GM18907 (cell line): ENCODE measurements at regions not wholly inside any gene's neighbourhood (a gene's known extent, or its start where the extent isn't known, plus 50 kb on each side); places are given as distances from the start of the nearest gene placed in this dataset.

Experiments used
- ATAC-seq: cut with Tn5 transposase; IDR thresholded peaks from one replicate; pipeline ENCODE4 v1.9.1; 2021; ENCODE audit warnings: mild to moderate bottlenecking, moderate library complexity; ENCODE audit not compliant: unreplicated experiment

DNA sequence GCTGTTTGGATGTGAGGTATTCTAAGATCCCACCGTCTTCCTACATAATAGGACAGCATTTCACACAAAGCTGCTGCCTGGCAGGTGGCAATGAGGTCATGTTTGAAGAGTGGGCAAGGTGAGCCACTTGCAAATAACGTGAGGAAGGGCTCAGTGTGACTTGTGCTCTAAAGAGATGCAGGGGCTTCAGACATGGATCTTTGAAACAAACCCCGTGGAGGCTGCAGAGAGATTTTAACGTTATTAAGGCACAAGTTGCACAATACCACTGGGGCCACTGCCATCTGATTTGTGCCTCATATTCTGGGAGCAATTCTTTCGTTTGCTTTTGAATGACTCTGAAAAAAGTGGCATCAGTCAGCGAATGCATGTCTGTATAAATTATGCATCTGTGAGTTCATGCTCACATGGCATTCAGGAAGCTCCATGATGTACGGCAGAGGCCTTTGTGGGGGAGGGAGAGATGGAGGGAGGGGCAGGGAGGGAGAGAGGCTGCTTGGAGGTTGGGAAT, 362.0 kb downstream of the SOX11 start:
- no peak for ATAC-seq

DNA sequence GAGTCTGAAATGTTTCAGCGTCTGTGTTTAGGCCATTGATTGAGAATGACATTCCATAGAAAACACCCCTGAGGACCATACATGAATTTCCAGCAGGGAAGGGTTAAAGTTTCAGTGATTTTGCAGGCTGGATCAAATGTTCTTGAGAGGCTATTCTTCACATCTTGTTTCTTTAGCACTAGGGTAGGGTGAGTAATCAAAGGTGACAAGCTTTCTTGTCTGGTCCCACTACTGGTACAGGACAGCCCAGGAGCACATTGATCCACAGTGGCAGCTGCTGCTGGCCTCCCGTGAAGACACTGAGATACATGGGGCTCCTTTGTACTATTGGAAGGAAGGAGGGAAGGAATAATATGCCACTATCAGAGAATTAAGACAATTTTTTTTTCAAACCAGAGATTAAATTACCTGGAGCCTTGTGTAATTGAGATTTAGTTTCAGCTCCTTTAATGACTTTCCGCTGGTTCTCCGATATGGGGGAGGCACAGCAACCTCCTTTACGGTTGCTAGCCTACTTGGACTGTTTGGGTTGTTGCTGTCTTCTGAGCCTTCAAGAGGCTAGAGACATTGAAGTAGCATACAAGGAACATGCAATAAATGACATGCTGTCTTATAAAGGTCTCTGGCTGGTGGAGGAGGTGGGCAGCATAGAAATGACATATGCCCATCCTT, 368.9 kb downstream of the SOX11 start:
- ATAC-seq = no peak

DNA sequence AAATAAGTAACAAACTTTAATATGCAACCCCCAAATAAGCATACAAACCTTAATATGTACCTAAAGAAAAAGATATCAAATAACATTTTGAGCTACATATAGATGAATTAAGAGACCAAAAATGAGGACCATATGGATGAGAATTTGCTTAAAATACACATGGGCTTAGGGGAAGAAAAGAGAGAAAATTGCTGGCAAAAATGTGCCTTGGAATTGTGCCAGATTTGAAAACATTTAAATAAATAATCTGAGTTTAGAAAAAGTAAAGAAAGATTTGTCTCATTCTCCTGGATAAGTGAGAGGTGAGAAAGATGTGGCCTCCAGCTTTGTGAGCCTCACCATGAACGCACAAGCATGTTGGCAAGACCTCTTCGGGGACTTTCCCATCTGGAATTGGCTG, 372.6 kb downstream of the SOX11 start:
- no peak for ATAC-seq

DNA sequence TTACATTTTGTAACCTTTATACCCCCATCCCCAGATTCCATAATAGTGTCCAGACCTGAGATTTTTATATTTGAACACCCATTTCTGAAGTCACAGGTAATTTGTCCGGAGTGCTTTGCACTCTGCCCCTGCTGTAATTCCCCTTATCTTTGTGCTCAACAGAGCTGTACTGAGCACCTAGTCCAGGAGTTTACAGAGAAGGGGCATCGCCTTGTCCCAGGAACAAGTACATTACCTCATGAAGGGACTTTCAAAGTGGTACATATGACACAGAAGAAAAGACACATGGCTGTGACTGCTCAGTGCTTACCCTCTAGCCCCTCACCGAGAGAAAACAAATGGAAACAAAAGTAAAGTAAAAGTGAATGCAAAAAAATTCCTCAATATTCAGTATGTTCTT, 373.5 kb downstream of the SOX11 start:
- no peak for ATAC-seq

DNA sequence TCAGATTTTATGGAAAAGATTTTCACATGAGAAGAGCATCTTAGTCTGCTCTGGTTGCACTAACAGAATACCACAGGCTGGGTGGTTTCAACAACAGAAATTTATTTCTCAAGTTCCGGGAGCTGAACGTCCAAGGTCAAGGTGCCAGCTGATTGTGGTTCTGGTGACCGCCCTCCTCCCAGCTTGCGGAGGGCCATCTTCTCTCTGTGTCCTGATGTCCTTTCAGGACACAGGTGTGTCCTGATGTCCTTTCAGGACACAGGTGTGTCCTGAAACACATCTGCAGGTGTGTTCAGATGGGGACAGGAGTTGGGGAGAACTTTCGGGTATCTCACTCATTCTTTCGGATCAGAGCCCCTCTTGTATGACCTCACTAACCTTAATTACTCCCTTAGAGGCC, 374.9 kb downstream of the SOX11 start:
- ATAC-seq = no peak

DNA sequence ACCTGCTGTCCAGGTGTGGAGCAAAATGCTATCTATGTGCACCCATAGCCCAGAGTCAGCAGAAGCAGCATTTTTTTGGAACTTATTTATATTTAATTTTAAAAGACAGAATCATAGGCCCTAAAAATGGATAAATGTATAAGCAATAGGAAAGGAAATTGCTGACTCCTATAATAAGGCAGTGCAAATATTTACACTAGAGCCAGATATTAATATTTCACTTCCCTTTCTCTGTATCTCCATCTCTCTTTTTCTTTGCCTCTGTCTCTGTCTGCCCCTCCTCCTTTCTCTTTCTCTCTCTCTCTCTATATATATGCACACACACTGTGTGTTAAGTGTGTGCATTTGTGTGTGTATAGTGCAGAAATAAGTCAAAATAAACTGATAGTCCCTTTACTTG, 375.6 kb downstream of the SOX11 start:
- ATAC-seq = no peak

DNA sequence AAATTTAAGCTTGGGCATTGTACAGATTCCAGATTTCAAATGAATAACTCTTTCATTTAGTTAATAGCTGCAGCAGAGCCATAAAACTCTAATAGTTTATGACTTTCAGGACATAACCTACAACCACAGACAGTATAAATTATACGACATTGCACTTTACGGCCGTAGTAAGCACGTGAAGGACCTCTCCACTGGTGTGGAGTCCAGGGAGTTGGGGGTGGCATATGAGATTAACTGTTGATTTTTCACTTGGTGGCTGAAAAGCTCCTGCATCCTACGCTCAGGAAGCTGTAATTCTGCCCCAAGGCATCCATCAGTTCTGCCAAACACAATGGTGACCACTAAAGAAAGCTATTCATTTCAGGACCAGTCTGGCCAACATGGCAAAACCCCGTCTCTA, 376.2 kb downstream of the SOX11 start:
- no peak for ATAC-seq

DNA sequence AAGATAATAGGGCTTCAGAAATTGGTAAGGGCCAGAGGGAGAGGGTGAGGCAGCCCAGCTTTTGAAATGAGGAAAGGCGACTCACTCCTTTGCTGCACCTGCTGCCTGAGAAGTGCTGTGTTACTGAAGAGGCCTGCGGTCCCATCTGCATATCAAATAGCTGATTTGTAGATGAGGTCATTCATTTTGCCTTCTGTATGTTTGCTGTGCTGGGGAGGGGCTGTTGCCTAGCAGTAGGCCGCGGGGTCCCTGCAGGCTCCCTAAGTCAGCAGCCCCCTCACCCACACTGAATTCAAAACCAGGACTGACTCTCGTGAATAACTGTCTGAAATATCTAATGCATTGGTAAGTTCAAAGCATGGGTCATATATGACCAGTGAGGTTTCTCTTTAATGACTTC, 377.2 kb downstream of the SOX11 start:
- no peak for ATAC-seq

DNA sequence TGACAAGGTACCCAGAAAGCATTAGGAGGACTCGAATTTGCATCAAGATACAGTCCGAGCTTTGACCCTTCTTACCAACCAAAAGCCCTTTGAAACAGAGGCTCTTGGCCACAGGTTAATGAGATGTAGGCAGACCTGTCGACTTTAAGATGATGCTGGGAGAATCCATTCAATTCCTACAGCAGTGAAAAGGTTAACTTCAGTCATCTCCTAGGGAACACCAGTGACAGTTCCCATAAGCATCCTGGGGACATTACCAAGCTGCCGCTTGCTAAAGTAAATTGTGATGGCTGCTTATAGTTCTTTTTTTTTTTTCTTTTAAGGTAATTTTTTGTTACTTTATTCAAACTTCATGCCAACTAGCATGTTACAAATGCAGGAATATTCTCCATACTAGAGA, 379.3 kb downstream of the SOX11 start:
- ATAC-seq = no peak

DNA sequence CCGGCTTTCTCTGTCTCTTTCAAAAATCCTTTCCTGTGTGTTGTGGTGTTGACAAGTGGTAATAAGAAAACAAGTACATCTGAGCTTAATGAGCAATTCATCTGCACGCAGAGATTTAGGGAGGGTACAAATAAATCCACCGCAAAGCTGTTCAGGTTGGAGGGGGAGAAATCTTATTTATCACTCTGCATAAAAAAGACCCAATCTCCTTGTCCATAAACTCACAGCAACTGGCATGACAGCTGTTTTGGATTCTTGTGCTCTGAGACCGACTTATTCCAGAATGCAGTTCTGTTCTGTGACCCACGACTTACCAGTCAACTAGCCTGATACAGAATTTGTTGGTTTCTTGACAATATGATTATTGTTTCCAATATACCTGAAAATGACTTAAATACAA, 380.1 kb downstream of the SOX11 start:
- no peak for ATAC-seq

DNA sequence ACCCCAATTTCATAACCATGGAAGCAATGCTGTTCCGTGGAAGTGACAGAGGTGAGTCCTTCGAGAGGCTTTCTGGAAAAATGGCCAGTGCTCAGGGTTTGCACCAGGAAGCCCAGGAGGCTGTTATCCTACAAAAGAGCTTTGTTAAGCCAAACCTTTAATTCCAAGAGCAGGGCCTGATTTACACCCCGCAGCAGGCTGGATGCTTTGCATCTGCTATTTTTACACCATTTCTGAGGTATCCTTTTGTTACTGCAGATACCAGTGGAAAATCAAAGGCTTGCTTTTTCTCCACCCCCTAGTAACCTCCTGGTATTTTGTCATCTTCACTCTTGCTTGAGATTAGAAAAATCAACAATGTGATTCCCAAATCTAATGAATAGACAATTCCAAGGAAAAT, 380.6 kb downstream of the SOX11 start:
- ATAC-seq = no peak

DNA sequence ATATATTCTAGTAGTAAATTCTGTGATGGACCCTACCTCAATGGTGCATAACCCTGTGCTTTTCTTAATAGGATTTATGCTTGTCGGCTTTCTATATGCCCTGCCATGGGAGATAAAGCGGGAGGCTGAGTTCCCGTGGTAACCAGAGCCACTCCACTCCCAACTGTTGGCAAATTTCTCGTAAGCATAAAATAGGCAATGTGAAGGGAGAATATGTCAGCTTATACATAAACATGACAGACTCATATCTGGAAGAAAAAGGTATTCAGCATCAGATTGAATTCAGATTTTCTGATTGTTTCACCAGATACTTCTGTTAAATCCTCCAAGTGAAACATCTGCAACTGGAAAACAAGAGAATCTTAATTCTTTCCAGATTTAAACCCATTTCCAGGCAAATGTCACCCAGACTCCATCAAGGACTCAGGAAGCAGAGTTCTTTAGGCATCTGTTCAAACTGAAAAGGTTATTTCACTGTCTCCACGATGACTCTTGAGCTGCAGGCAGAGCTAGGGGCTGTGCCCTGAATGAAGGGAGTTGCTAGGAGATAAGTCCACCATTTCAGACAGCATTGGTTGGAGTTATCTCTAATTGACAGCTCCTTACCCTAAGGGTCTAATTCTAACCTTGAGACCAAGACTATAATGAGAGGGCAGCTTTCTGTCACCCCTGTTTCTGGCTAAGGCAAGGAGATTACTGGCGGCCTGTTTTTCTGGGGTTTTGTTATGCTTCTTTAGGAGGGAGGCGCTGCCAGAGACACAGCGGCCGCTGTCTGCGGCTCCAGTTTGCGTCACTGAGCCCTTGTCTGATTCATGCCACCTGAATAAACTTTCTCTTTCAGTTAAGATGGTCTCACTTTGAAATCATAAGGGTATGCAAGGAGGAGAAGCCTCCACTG, 381.3 kb downstream of the SOX11 start:
- ATAC-seq = no peak

DNA sequence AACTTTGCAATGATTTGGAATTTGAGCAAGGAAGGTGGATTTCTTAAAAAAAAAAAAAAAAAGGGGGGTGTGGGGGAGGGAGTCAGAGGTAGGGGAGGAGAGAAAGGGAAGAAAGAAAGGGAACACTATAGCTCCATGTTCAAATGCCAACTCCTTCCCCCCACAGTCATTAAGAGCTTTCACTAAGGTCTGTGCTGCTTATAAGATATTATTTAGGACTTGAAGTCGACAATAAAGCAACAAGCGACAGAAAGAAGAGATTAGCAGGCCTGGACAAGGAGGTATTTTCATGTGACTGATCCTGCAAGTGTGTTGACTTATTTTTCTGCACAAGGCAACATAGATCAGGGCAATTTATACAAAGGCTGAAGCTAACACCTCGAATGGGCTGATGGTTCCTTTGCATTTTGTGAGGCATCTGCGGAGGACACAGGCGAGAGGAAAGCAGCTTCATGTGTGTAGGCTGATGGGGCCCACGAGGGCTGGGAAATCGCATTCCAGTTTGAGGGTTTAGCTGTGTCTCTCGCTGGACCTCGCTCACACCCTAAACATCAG, 382.0 kb downstream of the SOX11 start:
- no peak for ATAC-seq

DNA sequence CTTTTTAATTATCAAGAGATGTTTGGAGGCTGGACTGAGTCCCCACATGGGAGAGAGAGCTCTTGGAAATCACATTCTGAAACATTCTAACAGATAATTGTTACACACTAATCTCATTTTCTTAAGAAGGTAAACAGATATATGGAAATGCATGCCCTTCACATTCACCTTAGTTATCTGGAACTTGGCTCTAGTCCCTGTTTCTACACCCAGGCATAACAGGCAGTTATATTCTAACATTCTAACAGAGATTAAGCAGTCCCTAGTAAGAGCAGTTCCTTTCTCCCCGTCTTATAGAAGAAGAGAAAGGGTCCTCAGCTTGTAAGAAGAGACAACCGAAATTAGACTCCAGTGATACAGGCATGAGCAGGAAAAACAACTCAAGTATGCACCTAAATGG, 385.4 kb downstream of the SOX11 start:
- ATAC-seq = no peak

DNA sequence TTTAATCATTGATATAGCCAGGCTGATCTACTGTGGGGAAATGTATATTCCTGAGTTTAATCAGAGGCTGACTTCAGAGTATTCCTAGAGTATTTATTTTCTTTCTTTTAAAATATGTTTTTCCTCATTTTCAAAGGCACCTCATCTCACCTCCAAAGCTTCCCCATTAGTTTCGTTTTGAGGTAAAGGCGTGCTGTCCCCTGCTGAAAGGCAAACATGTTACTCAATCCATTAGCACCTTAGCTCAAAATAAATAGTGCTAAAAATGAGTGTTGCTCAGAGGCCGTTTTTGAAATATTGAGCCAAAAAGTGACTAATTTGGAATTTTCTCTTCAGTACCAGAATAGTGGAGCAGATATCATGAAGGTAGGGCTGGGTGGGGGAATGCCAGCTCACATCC, 386.2 kb downstream of the SOX11 start:
- ATAC-seq = no peak

DNA sequence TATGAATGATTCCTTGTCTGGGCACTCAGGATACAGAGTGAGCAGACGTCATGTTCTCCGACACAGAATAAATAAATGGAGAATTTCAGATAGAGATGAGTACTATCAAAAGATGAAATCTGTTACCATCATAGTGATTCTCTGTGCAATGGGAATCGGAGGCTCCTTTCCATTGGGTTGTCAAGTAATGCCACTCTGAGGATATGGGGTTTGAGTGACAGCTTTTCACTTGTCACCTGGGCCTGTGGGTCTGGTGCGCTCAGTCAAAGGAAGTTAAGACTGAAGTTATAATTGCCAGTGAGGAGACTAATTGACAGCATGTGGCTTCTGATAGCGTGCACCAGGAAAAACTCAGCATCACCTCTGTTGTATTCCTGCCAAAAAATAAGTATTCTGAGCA, 387.2 kb downstream of the SOX11 start:
- ATAC-seq = no peak

DNA sequence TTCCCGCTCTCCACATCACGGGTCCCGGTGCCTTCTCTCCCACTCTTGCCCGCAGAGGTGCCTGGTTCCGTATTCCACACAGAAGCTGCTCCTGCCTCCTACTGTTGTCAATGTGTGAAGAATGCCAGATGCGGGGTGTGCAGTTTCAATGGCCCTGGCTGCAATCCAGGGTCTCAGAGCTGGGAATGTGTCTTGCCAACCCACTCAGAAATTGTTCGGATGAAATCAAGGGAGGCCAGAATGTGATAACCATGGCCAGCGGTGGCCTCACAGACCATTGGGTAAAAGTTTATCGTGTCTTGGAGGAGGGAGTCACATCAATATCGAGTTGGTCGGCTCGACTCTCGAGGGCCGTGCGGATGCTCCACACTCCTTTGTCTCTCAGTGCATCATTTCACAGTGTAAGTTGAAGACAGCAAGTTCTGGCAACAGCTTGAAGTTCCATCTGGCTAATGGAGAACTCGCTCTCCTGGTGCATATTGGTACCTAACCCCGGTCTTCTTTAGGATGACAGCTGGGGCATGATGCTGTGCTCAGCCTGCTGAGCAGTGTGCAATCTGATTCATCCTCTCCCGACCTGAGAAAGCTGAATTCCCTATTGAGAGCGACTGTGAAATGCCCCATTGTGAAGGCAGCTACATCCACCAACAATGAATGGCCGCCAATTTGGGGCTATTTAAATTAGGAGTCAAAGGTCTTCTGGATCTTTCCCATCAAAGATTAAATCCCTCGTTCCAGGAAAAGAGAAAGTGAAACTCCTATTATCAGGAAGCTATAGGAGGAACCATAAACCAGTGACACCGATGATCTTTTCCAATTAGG, 389.0 kb downstream of the SOX11 start:
- ATAC-seq = no peak

DNA sequence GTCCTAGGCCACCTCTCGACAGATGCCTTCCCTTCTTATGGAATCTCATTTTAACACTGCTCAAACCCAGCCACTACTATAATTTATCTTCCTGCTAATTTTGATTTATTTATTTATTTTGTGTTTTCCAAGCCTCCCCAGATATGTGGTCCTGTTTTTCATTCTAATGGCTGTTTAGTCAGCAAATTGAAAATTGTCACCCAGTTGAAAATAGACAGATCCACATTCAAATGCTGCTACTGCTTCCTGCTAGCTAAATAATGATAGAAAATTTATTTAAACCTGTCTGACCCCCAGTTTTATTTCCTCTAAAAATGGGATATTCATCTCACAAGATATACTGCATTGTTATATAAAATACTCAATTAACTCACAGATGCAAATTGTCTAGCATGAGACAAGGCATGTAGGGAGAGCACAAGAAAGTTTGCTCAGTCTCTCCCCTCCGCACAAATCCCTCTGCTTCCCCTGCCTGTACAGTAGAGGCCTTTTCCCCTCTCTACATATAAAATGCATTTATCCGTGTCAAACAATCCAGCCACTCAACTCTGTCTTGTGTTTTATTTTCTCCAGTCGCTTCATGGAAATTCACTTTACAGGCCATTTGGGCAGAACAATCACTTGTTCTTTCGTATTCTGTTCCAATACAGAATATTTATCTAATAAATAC, 389.9 kb downstream of the SOX11 start:
- no peak for ATAC-seq

DNA sequence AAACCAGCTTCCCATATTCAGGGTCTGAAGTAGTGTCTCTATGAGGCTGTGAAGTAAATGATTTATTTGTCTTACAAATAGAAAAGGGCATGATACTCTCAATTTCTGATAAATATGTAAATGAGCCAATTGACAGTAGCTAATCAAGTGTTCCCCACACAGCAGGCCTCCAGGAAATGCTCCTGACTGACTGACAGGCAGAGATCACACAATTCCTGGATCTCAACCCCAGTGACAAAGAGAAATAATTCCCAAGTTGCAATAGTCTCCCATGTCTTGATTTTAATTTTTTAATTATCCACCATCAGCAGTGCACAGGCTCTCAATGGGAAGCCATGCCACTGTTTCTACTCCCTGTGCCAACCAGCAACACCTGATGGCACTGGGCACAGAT, 390.4 kb downstream of the SOX11 start:
- no peak for ATAC-seq

DNA sequence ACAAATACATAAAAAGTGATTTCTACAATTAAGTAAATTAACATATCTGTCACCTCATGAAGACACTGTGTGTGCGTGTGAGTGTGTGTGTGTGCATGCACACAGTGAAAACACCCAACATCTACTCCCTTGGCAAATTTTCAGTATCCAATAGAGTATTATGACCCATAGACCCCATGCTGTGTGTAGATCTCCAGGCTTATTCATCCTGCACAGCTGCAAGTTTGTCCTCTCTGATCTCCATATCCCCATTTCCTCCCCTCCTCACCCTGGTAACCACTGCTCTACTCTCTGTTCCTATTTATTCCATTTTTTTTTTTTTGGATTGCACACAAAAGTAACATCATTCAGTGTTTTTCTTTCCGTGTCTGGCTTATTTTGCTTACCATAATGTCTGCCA, 391.0 kb downstream of the SOX11 start:
- ATAC-seq = no peak

DNA sequence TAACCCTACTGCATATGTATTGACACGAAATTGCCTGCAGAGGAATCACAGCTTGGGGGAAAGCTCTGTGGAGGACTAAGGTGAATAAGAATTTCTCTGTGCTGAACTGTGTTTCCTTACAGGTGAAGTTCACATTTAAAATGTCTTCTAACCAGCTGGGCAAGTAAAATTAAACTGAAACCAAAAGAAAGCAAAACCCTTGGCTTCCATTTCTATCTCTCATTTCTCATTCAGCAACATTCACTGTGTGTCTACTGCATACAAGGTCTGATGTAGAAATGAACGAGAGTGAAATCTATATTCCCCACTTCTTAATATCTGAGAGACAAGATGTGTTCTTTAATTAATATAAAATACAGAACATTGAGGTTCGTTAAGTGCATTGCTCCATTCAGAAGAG, 397.3 kb downstream of the SOX11 start:
- no peak for ATAC-seq
